ENCODE measurements at regions not wholly inside any gene's neighbourhood (a gene's known extent, or its start where the extent isn't known, plus 50 kb on each side); places are given as distances from the start of the nearest gene placed in this dataset.

GRCh38 chr15:85297537-85297936 lies 82.9 kb upstream of the AKAP13 start:
- no peaks in the 10 kb centered on the region for H3K36me3 ChIP-seq (replicated peaks in 1 of 2)
- no peak overlapping the region for H3K4me3 ChIP-seq
- H3K27me3 ChIP-seq = no peaks in the 10 kb centered on the region
- TF ChIP-seq, protein P1, sequence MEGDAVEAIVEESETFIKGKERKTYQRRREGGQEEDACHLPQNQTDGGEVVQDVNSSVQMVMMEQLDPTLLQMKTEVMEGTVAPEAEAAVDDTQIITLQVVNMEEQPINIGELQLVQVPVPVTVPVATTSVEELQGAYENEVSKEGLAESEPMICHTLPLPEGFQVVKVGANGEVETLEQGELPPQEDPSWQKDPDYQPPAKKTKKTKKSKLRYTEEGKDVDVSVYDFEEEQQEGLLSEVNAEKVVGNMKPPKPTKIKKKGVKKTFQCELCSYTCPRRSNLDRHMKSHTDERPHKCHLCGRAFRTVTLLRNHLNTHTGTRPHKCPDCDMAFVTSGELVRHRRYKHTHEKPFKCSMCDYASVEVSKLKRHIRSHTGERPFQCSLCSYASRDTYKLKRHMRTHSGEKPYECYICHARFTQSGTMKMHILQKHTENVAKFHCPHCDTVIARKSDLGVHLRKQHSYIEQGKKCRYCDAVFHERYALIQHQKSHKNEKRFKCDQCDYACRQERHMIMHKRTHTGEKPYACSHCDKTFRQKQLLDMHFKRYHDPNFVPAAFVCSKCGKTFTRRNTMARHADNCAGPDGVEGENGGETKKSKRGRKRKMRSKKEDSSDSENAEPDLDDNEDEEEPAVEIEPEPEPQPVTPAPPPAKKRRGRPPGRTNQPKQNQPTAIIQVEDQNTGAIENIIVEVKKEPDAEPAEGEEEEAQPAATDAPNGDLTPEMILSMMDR (IDR thresholded peaks at IDR 0.05) = no peak
- TF ChIP-seq POLR2A (IDR thresholded peaks at IDR 0.05) = no peak
- 93 to 97% (median 96%) methylated on average over 7 of the region's 7 CpGs for WGBS, 4 donors
- intact Hi-C loops (cut with DNase I) = no loop called here
- no peak for DNase-seq
- H3K4me1 ChIP-seq (replicated peaks in 1 of 2) = no peaks in the 10 kb centered on the region
- H3K27ac ChIP-seq = no peak overlapping the region
- no peaks in the 10 kb centered on the region for H3K9me3 ChIP-seq (replicated peaks in 1 of 3)

GRCh38 chr15:85298366-85298765 lies 82.0 kb upstream of the AKAP13 start:
- intact Hi-C loops (cut with DNase I) = no loop called here
- DNase-seq = no peak

GRCh38 chr15:85298941-85299340 lies 81.5 kb upstream of the AKAP13 start:
- no peak for DNase-seq
- Histone ChIP-seq H3K9me3 (replicated peaks in 1 of 3) (no peaks in the 10 kb centered on the region), H3K36me3 (replicated peaks in 1 of 2) (no peaks in the 10 kb centered on the region), H3K4me3 (no peak overlapping the region), H3K27ac (no peak overlapping the region), H3K27me3 (no peaks in the 10 kb centered on the region), H3K4me1 (replicated peaks in 1 of 2) (no peaks in the 10 kb centered on the region)
- intact Hi-C loops (cut with DNase I) = no loop called here
- no peak for TF ChIP-seq POLR2A (IDR thresholded peaks at IDR 0.05)
- TF ChIP-seq, protein P1 (IDR thresholded peaks at IDR 0.05) = no peak
- 96 to 100% (median 99%) methylated on average over 1 of the region's 1 CpG for WGBS, 4 donors

More at GRCh38 chr15:85298366-85298765, 82.0 kb upstream of the AKAP13 start:
- Histone ChIP-seq H3K27me3 (no peaks in the 10 kb centered on the region), H3K36me3 (replicated peaks in 1 of 2) (no peaks in the 10 kb centered on the region), H3K4me1 (replicated peaks in 1 of 2) (no peaks in the 10 kb centered on the region), H3K9me3 (replicated peaks in 1 of 3) (no peaks in the 10 kb centered on the region), H3K4me3 (no peak overlapping the region), H3K27ac (no peak overlapping the region)
- TF ChIP-seq POLR2A (IDR thresholded peaks at IDR 0.05) = no peak
- TF ChIP-seq, protein P1 (IDR thresholded peaks at IDR 0.05) = no peak
- WGBS, 4 donors = 85 to 95% (median 88%) methylated on average over 4 of the region's 4 CpGs

- intact Hi-C loops (cut with DNase I) = no loop called here
- no peaks in the 10 kb centered on the region for H3K9me3 ChIP-seq (replicated peaks in 1 of 3)
- H3K27ac ChIP-seq = no peak overlapping the region
- 68 to 84% (median 82%) methylated on average over 2 of the region's 2 CpGs for WGBS, 4 donors
- H3K4me1 ChIP-seq (replicated peaks in 1 of 2) = no peaks in the 10 kb centered on the region
- H3K27me3 ChIP-seq = no peaks in the 10 kb centered on the region
- H3K36me3 ChIP-seq (replicated peaks in 1 of 2) = no peaks in the 10 kb centered on the region
- no peak overlapping the region for H3K4me3 ChIP-seq
- TF ChIP-seq, protein P1 (IDR thresholded peaks at IDR 0.05) = no peak
- TF ChIP-seq POLR2A (IDR thresholded peaks at IDR 0.05) = no peak
- no peak for DNase-seq
These were observed 78.1 kb upstream of the AKAP13 start for GRCh38 chr15:85302271-85302670.
